ENCODE measurements at regions not wholly inside any gene's neighbourhood (a gene's known extent, or its start where the extent isn't known, plus 50 kb on each side); places are given as distances from the start of the nearest gene placed in this dataset.

GRCh38 chr21:35199733-35200015 is 150.6 kb upstream of the RUNX1 start:
- TF ChIP-seq EZH2 (IDR thresholded peaks at IDR 0.05; ENCODE audit: insufficient read depth, poor library complexity, severe bottlenecking) (no peak), EZH2phosphoT487 (IDR thresholded peaks at IDR 0.05; ENCODE audit: insufficient read depth, low read depth) (no peak)
